CD4-positive, alpha-beta T cell (primary cell): ENCODE measurements at regions not wholly inside any gene's neighbourhood (a gene's known extent, or its start where the extent isn't known, plus 50 kb on each side); places are given as distances from the start of the nearest gene placed in this dataset.

Experiments
- ATAC-seq: fragments of 200-7000 bp; cut with Tn5 transposase; one replicate; pipeline ENCODE4 v1.10.0; 2022; ENCODE audit warnings: mild to moderate bottlenecking; ENCODE audit not compliant: poor library complexity
- CTCF ChIA-PET: fragments of 350-600 bp; sonication (Branson Sonifier 250); formaldehyde crosslinking; loops from one replicate; lab custom pipeline; 2021; ENCODE audit warnings: antibody characterized with exemption, inconsistent platforms; lab: Charles Lee
- POLR2A ChIA-PET: fragments of 350-600 bp; sonication (Branson Sonifier 250); formaldehyde crosslinking; loops from one replicate; lab custom pipeline; 2021; ENCODE audit warnings: antibody characterized with exemption, inconsistent platforms; lab: Charles Lee
- DNase-seq, 14 experiments: peaks; one replicate each; pipeline ENCODE4 v3.0.0-alpha.2; 2013 to 2020; ENCODE audit warnings: mixed read lengths in 2 of 14
- H3K27ac ChIP-seq, 2 donors: one replicate each; pipeline versions ENCODE4 v1.5.1 to v1.7.0; 2013; ENCODE audit warnings: low read length in 2 of 2, low read depth in 1 of 2, mild to moderate bottlenecking in 1 of 2
- H3K27me3 ChIP-seq, 2 experiments: 1 replicate in 1 of 2; 2 replicates in 1 of 2; pipeline versions ENCODE4 v1.6.1 to v1.7.0; 2013; ENCODE audit warnings: low read length in 2 of 2, control low read depth in 1 of 2, mild to moderate bottlenecking in 1 of 2, moderate library complexity in 1 of 2; ENCODE audit not compliant: insufficient read depth in 2 of 2, control insufficient read depth in 1 of 2
- H3K36me3 ChIP-seq: one replicate; pipeline ENCODE4 v1.6.1; 2013; ENCODE audit warnings: low read length, control low read depth; ENCODE audit not compliant: insufficient read depth
- H3K4me1 ChIP-seq: one replicate; pipeline ENCODE4 v1.6.1; 2013; ENCODE audit warnings: low read length, control low read depth; ENCODE audit not compliant: insufficient read depth
- H3K4me3 ChIP-seq: one replicate; pipeline ENCODE4 v1.5.1; 2013; ENCODE audit warnings: mild to moderate bottlenecking, low read length, moderate library complexity
- H3K9me3 ChIP-seq, 2 experiments: 1 replicate in 1 of 2; 2 replicates in 1 of 2; pipeline versions ENCODE4 v1.6.1 to v1.7.0; 2013; ENCODE audit warnings: low read length in 2 of 2, mild to moderate bottlenecking in 2 of 2, control low read depth in 1 of 2, moderate library complexity in 1 of 2; ENCODE audit not compliant: control insufficient read depth in 1 of 2, insufficient read depth in 1 of 2
- H3K27ac Mint-ChIP-seq: one replicate; pipeline ENCODE4 v1.8.0; 2020; ENCODE audit warnings: mixed read lengths
- H3K27me3 Mint-ChIP-seq: one replicate; pipeline ENCODE4 v1.8.0; 2021; ENCODE audit warnings: mixed read lengths
- H3K36me3 Mint-ChIP-seq: one replicate; pipeline ENCODE4 v1.8.0; 2021; ENCODE audit warnings: low read depth, mixed read lengths
- H3K4me1 Mint-ChIP-seq: one replicate; pipeline ENCODE4 v1.8.0; 2021; ENCODE audit warnings: low read depth, mixed read lengths
- H3K4me3 Mint-ChIP-seq: one replicate; pipeline ENCODE4 v1.8.0; 2020; ENCODE audit warnings: mild to moderate bottlenecking, mixed read lengths
- H3K9me3 Mint-ChIP-seq: one replicate; pipeline ENCODE4 v1.8.0; 2020; ENCODE audit warnings: mixed read lengths
- intact Hi-C, 2 experiments: fragments of 100-400 bp; cut with DNase I in 1 of 2; cut with micrococcal nuclease in 1 of 2; formaldehyde crosslinking; loops; one replicate each; pipeline versions ENCODE4 v1.15.1 to v1.9.0; 2023 to 2025; cut with DNase I, micrococcal nuclease
- TF ChIP-seq, protein P1 (sequence below): fragments of 200-600 bp; IDR thresholded peaks from one replicate; pipeline ENCODE4 v1.8.0; 2022; ENCODE audit warnings: antibody characterized with exemption, mild to moderate bottlenecking

DNA sequence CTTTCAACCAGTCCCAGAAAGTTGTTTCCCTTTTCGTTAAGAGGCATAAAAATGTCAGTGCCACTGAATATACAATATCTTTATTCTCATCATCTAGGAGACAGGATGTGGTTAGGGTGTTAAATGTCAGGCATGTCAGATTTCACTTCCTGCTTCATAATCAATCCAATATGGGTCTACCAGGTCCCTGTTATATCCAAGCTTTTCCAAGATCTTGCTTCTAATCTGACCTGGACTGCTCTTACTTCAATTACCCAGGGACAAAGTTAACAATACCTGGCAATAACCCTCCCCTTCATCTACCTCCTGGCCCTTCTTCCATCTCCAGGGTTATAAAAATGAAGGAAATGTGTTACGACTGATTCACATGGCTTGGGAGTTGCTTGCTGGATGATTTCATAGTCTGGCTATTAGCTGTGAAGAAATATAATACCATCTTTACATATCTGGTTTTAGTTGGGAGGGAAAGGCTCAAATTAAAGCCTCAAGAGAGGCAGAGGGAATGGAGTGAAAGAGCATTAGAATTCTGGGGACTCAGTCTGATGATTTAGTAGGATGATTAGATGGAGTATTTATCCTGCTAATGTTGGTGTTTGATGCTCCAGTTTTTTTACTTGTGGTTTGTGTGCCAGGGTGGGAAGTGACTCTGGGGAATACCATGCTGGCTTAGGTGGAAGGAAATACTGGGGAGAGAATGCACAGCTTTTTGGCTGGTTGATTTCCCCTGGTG, 534.3 kb downstream of the ETS1 start:
- Histone ChIP-seq H3K36me3 (no peaks in the 10 kb centered on the region), H3K27me3 (no peaks in the 10 kb centered on the region), H3K9me3 (no peaks in the 10 kb centered on the region), H3K4me3 (peak overlapping the region; percentile 8), H3K27ac (peak overlapping the region; percentile 61 to 73), H3K4me1 (peaks cover 46% of the 10 kb centered on the region)
- no peaks in the 10 kb centered on the region for H3K27me3 Mint-ChIP-seq
- TF ChIP-seq, protein P1, sequence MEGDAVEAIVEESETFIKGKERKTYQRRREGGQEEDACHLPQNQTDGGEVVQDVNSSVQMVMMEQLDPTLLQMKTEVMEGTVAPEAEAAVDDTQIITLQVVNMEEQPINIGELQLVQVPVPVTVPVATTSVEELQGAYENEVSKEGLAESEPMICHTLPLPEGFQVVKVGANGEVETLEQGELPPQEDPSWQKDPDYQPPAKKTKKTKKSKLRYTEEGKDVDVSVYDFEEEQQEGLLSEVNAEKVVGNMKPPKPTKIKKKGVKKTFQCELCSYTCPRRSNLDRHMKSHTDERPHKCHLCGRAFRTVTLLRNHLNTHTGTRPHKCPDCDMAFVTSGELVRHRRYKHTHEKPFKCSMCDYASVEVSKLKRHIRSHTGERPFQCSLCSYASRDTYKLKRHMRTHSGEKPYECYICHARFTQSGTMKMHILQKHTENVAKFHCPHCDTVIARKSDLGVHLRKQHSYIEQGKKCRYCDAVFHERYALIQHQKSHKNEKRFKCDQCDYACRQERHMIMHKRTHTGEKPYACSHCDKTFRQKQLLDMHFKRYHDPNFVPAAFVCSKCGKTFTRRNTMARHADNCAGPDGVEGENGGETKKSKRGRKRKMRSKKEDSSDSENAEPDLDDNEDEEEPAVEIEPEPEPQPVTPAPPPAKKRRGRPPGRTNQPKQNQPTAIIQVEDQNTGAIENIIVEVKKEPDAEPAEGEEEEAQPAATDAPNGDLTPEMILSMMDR: no peak
- POLR2A ChIA-PET: interaction anchor here (0.8 to 8.0 kb wide), 8 partner anchors 9 to 673 kb away, joined by 3 to 83 read pairs (median 3); no protein-coding TSS in a partner anchor
- no peaks in the 10 kb centered on the region for H3K9me3 Mint-ChIP-seq
- H3K4me1 Mint-ChIP-seq: peaks cover 77% of the 10 kb centered on the region
- H3K36me3 Mint-ChIP-seq: no peaks in the 10 kb centered on the region
- CTCF ChIA-PET: interaction anchor here (0.8 kb wide), 2 partner anchors 13 to 723 kb away, joined by 3 to 4 read pairs; no protein-coding TSS in a partner anchor
- peak; percentile 77 for ATAC-seq
- DNase-seq: peak in 3 of 14 experiments; percentile 55 to 86 (median 60)
- H3K4me3 Mint-ChIP-seq: peak overlapping the region; percentile 74
- intact Hi-C loops: no loop called here
- peak overlapping the region; percentile 74 for H3K27ac Mint-ChIP-seq

- Histone ChIP-seq H3K27me3 (no peaks in the 10 kb centered on the region), H3K4me3 (no peak overlapping the region), H3K4me1 (peaks cover 38% of the 10 kb centered on the region), H3K27ac (no peak overlapping the region), H3K9me3 (no peaks in the 10 kb centered on the region), H3K36me3 (no peaks in the 10 kb centered on the region)
- ChIA-PET CTCF (interaction anchor here (1.3 to 1.9 kb wide), 2 partner anchors 109 to 110 kb away, joined by 6 to 7 read pairs; no protein-coding TSS in a partner anchor), POLR2A (interaction anchor here (1.2 to 8.0 kb wide), 2 partner anchors 9 to 11 kb away, joined by 3 to 83 read pairs; no protein-coding TSS in a partner anchor)
- ATAC-seq: no peak
- Mint-ChIP-seq H3K27ac (no peak overlapping the region), H3K4me3 (no peak overlapping the region), H3K27me3 (no peaks in the 10 kb centered on the region), H3K4me1 (peaks cover 77% of the 10 kb centered on the region), H3K9me3 (no peaks in the 10 kb centered on the region), H3K36me3 (no peaks in the 10 kb centered on the region)
- intact Hi-C loops: no loop called here
- DNase-seq: no peak
- TF ChIP-seq, protein P1: no peak
Observed at GRCh38 chr11:128048121-128048520, 539.2 kb downstream of the ETS1 start.

GRCh38 chr11:128047026-128047425, 540.3 kb downstream of the ETS1 start:
- Histone ChIP-seq H3K4me1 (peaks cover 37% of the 10 kb centered on the region), H3K4me3 (no peak overlapping the region), H3K36me3 (no peaks in the 10 kb centered on the region), H3K9me3 (no peaks in the 10 kb centered on the region), H3K27ac (no peak overlapping the region), H3K27me3 (no peaks in the 10 kb centered on the region)
- Mint-ChIP-seq H3K27me3 (no peaks in the 10 kb centered on the region), H3K36me3 (no peaks in the 10 kb centered on the region), H3K9me3 (no peaks in the 10 kb centered on the region), H3K27ac (no peak overlapping the region), H3K4me1 (peaks cover 79% of the 10 kb centered on the region), H3K4me3 (no peak overlapping the region)
- DNase-seq (no peak), ATAC-seq (no peak)
- intact Hi-C loops: no loop called here
- POLR2A ChIA-PET: interaction anchor here (0.7 to 1.8 kb wide), 2 partner anchors 10 to 834 kb away, joined by 3 to 4 read pairs; no protein-coding TSS in a partner anchor
- CTCF ChIA-PET: interaction anchor here (1.3 to 1.5 kb wide), 2 partner anchors 15 to 111 kb away, joined by 4 to 6 read pairs; no protein-coding TSS in a partner anchor
- TF ChIP-seq, protein P1: no peak
